ENCODE measurements at regions not wholly inside any gene's neighbourhood (a gene's known extent, or its start where the extent isn't known, plus 50 kb on each side); places are given as distances from the start of the nearest gene placed in this dataset.

DNA sequence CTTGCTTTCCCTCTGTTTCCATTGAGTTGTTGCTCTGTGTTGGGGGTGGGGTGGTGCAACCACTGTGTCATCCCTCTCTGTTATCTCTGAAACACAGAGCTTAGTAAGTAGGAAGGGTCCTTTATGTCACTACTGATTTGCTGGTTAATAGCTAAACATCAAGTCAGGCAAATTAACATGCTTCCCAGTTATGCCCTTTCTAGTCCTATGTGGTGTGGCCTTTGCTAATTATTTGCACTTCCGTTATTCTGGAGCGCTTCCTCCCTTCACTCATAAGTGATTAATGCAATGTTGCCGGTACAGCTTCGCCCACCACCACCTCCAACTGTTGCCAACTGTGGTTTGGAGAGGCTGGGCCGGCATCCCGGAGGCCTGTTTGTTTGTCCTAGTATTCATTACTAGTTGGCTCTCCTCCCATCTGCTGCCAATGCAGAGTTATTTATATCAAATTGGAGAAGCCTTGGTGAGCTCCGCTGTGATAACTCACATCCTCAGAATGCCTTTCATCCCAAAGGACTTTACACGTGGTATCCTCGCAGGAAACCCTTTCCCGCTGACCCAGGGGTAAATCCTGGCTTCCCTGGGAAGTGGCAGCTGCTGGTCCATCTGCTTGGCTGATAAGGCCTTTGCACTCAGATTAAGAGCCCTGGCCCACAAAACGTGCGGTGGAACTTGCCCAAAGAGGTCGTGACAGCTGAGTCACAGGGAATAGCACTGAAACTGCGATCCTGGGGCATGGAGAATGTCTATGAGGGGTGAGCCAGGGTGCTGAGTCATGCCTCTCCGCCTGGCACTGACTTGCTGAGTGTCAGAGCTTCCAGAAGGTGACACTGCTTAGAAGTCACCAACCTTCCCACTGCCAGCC lies 72.0 kb upstream of the ZCCHC2 start:
- TF ChIP-seq, protein P1, sequence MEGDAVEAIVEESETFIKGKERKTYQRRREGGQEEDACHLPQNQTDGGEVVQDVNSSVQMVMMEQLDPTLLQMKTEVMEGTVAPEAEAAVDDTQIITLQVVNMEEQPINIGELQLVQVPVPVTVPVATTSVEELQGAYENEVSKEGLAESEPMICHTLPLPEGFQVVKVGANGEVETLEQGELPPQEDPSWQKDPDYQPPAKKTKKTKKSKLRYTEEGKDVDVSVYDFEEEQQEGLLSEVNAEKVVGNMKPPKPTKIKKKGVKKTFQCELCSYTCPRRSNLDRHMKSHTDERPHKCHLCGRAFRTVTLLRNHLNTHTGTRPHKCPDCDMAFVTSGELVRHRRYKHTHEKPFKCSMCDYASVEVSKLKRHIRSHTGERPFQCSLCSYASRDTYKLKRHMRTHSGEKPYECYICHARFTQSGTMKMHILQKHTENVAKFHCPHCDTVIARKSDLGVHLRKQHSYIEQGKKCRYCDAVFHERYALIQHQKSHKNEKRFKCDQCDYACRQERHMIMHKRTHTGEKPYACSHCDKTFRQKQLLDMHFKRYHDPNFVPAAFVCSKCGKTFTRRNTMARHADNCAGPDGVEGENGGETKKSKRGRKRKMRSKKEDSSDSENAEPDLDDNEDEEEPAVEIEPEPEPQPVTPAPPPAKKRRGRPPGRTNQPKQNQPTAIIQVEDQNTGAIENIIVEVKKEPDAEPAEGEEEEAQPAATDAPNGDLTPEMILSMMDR (IDR thresholded peaks at IDR 0.05), result no peak
- DNase-seq (ENCODE audit: low spot score), result peak; percentile 54
- peak; percentile 49 for ATAC-seq (ENCODE audit: low FRiP score)

DNA sequence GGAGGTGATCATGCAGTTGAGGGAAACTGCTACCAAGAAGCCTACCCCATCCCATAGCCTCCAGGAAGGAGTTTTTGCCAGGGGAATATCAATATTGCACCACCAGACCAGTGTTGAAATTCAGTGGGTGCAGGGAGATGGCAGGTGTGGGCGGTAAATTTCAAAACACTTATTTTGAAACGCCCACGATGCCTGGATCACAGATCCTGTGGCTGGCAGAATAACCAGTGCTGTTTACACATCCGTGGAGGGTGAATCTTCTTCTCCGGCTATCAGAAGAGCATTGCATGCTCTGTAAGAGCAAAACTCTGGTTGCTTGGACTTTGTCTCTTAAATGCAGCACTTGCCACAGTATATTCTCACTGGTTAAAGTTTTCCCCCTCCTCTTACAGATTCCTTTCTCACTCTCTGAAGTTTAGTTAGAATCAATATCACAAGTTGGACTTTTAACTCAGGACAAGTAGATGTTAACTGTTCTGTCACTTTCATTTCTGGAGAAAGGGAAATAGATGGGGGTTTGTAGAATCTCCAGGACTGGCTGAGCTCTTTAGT lies 70.5 kb upstream of the ZCCHC2 start:
- ATAC-seq (ENCODE audit: low FRiP score), result peak; percentile 96
- TF ChIP-seq, protein P1 (IDR thresholded peaks at IDR 0.05), result no peak
- no peak for DNase-seq (ENCODE audit: low spot score)

GRCh38 chr18:62453864-62454263 lies 69.0 kb upstream of the ZCCHC2 start:
- DNase-seq (ENCODE audit: low spot score), result no peak
- TF ChIP-seq, protein P1 (IDR thresholded peaks at IDR 0.05), result no peak
- no peak for ATAC-seq (ENCODE audit: low FRiP score)

DNA sequence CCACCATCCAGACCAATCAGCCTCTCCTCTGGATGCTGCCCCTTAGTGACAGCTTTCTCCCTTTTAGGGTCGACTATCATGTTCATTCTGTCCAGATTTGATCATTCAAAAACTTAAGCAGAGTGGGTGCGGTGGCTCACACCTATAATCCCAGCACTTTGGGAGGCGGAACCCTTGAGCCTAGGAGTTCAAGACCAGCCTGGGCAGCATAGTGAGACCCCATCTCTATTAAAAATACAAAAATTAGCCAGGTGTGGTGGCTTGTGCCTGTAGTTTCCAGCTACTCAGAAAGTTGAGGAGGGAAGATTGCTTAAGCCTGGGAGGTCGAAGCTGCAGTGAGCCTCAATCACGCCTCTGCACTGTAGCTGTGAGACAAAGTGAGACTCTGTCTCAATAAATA lies 68.3 kb upstream of the ZCCHC2 start:
- TF ChIP-seq, protein P1 (IDR thresholded peaks at IDR 0.05), result no peak
- ATAC-seq (ENCODE audit: low FRiP score), result no peak
- no peak for DNase-seq (ENCODE audit: low spot score)

DNA sequence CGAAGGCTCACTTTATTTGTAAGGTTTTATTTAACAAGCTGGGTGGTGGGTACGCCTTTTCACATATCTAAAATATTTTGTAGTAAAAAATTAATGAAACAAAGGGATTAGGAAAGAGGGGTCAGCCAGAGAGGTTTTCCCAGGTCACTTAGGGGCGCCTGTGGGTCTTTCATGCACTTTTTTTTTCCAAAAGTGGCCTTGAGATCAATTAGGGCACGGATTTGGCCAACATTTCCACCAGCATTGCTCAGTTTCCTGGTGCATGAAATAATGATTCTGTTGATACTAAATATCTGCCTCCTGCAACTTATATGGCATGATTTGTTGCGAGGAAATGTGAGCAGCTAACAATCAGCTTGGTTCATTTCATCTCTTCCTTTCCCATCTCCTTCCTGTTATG lies 67.6 kb upstream of the ZCCHC2 start:
- ATAC-seq (ENCODE audit: low FRiP score) (no peak), DNase-seq (ENCODE audit: low spot score) (no peak)
- TF ChIP-seq, protein P1 (IDR thresholded peaks at IDR 0.05), result no peak

- ATAC-seq (ENCODE audit: low FRiP score) (no peak), DNase-seq (ENCODE audit: low spot score) (no peak)
- TF ChIP-seq, protein P1 (IDR thresholded peaks at IDR 0.05), result no peak
Observed at GRCh38 chr18:62457877-62458276, 64.9 kb upstream of the ZCCHC2 start.

GRCh38 chr18:62458346-62458745 lies 64.5 kb upstream of the ZCCHC2 start:
- TF ChIP-seq, protein P1 (IDR thresholded peaks at IDR 0.05), result no peak
- ATAC-seq (ENCODE audit: low FRiP score) (no peak), DNase-seq (ENCODE audit: low spot score) (no peak)
